ENCODE measurements at regions not wholly inside any gene's neighbourhood (a gene's known extent, or its start where the extent isn't known, plus 50 kb on each side); places are given as distances from the start of the nearest gene placed in this dataset.

DNA sequence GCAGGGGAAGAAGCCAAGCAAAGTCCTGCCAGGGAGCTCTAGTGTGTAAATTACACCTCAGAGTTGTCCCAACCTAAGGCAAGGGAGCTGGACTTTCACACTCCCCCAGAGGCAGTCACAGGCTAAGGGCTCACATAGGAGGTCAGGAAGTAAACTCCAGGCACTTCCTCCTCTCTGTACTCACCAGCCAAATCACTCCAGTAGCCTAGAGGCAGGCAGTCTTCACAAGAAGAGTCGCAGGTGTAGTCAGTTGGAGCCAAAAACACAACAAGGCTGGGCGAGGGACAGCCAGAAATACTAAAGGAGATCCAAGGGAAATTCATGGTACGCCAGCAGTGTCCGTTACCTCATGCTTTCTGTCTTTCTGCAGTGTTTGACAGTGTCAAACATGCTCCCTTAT lies 205.0 kb downstream of the C1D start:
- TF ChIP-seq CTCF (IDR thresholded peaks at IDR 0.05; ENCODE audit: insufficient read depth, low read depth, low read length) = no peak
- DNase-seq (ENCODE audit: low read depth) = no peak
- Histone ChIP-seq H3K27me3 (ENCODE audit: control insufficient read depth, insufficient read depth, low read length) (no peaks in the 10 kb centered on the region), H3K36me3 (ENCODE audit: control insufficient read depth, insufficient read depth, low read length) (no peaks in the 10 kb centered on the region), H3K4me3 (ENCODE audit: low read depth, low read length) (no peak overlapping the region)
- ChIA-PET POLR2A (no interaction called here), CTCF (interaction anchor here (0.7 to 1.4 kb wide), 4 partner anchors 9 to 17 kb away, joined by 3 to 4 read pairs (median 3); no protein-coding TSS in a partner anchor)

GRCh38 chr2:67858886-67859285 lies 203.9 kb downstream of the C1D start:
- no peak for DNase-seq (ENCODE audit: low read depth)
- Histone ChIP-seq H3K27me3 (ENCODE audit: control insufficient read depth, insufficient read depth, low read length) (no peaks in the 10 kb centered on the region), H3K36me3 (ENCODE audit: control insufficient read depth, insufficient read depth, low read length) (no peaks in the 10 kb centered on the region), H3K4me3 (ENCODE audit: low read depth, low read length) (no peak overlapping the region)
- ChIA-PET POLR2A (no interaction called here), CTCF (interaction anchor here (0.7 to 1.0 kb wide), 2 partner anchors 13 kb away, joined by 3 read pairs; no protein-coding TSS in a partner anchor)
- no peak for TF ChIP-seq CTCF (IDR thresholded peaks at IDR 0.05; ENCODE audit: insufficient read depth, low read depth, low read length)

GRCh38 chr2:67865917-67866316 lies 196.9 kb downstream of the C1D start:
- TF ChIP-seq CTCF (IDR thresholded peaks at IDR 0.05; ENCODE audit: insufficient read depth, low read depth, low read length) = no peak
- POLR2A ChIA-PET = interaction anchor here (0.6 kb wide), 1 partner anchor 10 kb away, joined by 6 read pairs; no protein-coding TSS in a partner anchor
- CTCF ChIA-PET = interaction anchor here (0.6 to 0.8 kb wide), 3 partner anchors 26 to 1399 kb away, joined by 3 read pairs; no protein-coding TSS in a partner anchor
- Histone ChIP-seq H3K27me3 (ENCODE audit: control insufficient read depth, insufficient read depth, low read length) (no peaks in the 10 kb centered on the region), H3K36me3 (ENCODE audit: control insufficient read depth, insufficient read depth, low read length) (no peaks in the 10 kb centered on the region), H3K4me3 (ENCODE audit: low read depth, low read length) (no peak overlapping the region)
- no peak for DNase-seq (ENCODE audit: low read depth)

DNA sequence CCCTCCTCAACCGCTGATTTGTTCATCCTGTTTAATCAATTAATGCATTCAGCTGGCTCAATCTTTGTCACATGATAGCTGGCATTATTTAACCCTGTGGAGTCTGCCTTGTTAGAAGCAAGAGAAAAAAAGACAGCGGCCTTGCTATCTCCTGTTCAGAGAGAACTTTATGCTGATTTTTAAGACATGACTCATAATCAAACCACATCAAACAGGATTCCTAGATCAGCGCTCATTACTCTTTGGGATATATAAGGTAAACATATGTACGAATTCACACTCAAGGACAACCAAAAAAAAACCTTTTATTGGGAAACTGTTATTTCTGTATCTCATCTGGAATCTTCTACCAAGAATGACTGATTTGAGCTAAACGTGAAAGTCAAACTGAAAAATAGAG lies 195.1 kb downstream of the C1D start:
- ChIA-PET CTCF (interaction anchor here (0.6 to 0.9 kb wide), 4 partner anchors 10 to 29 kb away, joined by 3 to 4 read pairs (median 4); no protein-coding TSS in a partner anchor), POLR2A (no interaction called here)
- H3K27me3 ChIP-seq (ENCODE audit: control insufficient read depth, insufficient read depth, low read length) = no peaks in the 10 kb centered on the region
- no peak overlapping the region for H3K4me3 ChIP-seq (ENCODE audit: low read depth, low read length)
- no peaks in the 10 kb centered on the region for H3K36me3 ChIP-seq (ENCODE audit: control insufficient read depth, insufficient read depth, low read length)
- no peak for DNase-seq (ENCODE audit: low read depth)
- no peak for TF ChIP-seq CTCF (IDR thresholded peaks at IDR 0.05; ENCODE audit: insufficient read depth, low read depth, low read length)

DNA sequence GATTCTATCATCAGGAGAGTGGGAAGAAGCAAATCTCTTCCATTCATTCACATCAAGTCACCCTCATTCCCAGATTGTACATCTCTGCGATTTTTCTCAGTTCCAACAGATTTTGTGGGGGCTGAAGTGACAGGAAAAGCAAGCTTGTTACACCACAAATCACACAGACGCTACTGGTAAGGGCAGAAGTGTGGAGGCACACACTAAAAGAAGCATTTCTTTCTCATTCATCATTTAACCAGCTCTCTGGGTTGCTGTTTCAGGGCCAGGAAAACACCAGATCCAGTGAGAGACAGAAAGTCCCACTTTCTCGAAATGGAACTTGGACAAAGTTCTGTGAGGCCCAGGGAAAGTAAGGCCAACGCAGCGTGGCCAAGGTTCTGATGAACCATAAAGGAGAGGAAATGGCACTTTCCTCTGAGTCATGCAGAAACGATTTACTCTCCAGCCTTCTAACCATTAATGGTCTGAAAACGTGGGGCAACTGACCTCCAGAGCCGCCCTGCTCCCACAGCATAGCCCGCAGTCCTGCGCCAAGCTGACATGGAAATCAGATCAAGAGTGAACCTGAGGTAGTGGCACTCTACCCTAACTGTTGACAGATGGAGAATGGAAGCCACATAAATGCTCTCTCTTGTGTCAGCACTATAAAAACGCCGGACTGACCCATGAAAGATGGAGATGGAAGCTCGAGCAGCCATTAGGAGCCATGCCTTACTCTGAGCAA lies 191.0 kb downstream of the C1D start:
- TF ChIP-seq CTCF (IDR thresholded peaks at IDR 0.05; ENCODE audit: insufficient read depth, low read depth, low read length) = no peak
- ChIA-PET POLR2A (interaction anchor here (0.6 to 0.7 kb wide), 3 partner anchors 27 to 45 kb away, joined by 3 read pairs; no protein-coding TSS in a partner anchor), CTCF (interaction anchor here (1.0 to 1.8 kb wide), 6 partner anchors 11 to 160 kb away, joined by 3 to 7 read pairs (median 4); no protein-coding TSS in a partner anchor)
- peak; percentile 88 for DNase-seq (ENCODE audit: low read depth)
- Histone ChIP-seq H3K27me3 (ENCODE audit: control insufficient read depth, insufficient read depth, low read length) (no peaks in the 10 kb centered on the region), H3K36me3 (ENCODE audit: control insufficient read depth, insufficient read depth, low read length) (no peaks in the 10 kb centered on the region), H3K4me3 (ENCODE audit: low read depth, low read length) (no peak overlapping the region)
